ENCODE measurements at regions not wholly inside any gene's neighbourhood (a gene's known extent, or its start where the extent isn't known, plus 50 kb on each side); places are given as distances from the start of the nearest gene placed in this dataset.

GRCh38 chr18:7383002-7383980 is 152.4 kb downstream of the LRRC30 start:
- Histone ChIP-seq H3K27me3 (ENCODE audit: control insufficient read depth, insufficient read depth, low read length) (peaks cover 3% of the 10 kb centered on the region), H3K9ac (ENCODE audit: low read depth, low read length) (no peak overlapping the region), H3K4me3 (ENCODE audit: low read length) (no peak overlapping the region), H3K36me3 (ENCODE audit: insufficient read depth, low read length) (no peaks in the 10 kb centered on the region), H3K4me2 (ENCODE audit: low read length) (no peak overlapping the region), H3K9me3 (replicated peaks; ENCODE audit: low read length) (peaks cover 4% of the 10 kb centered on the region), H3K4me1 (ENCODE audit: control insufficient read depth, insufficient read depth, low read length) (no peaks in the 10 kb centered on the region)

- Histone ChIP-seq H3K9me3 (replicated peaks; ENCODE audit: low read length) (no peaks in the 10 kb centered on the region), H3K4me2 (ENCODE audit: low read length) (no peak overlapping the region), H3K27me3 (ENCODE audit: control insufficient read depth, insufficient read depth, low read length) (no peaks in the 10 kb centered on the region), H3K4me3 (ENCODE audit: low read length) (no peak overlapping the region), H3K36me3 (ENCODE audit: insufficient read depth, low read length) (no peaks in the 10 kb centered on the region), H3K9ac (ENCODE audit: low read depth, low read length) (no peak overlapping the region), H3K4me1 (ENCODE audit: control insufficient read depth, insufficient read depth, low read length) (no peaks in the 10 kb centered on the region)
Measured at GRCh38 chr18:7388741-7389140, 157.9 kb downstream of the LRRC30 start.

- no peaks in the 10 kb centered on the region for H3K27me3 ChIP-seq (ENCODE audit: control insufficient read depth, insufficient read depth, low read length)
- no peak overlapping the region for H3K4me3 ChIP-seq (ENCODE audit: low read length)
- no peaks in the 10 kb centered on the region for H3K4me1 ChIP-seq (ENCODE audit: control insufficient read depth, insufficient read depth, low read length)
- no peak overlapping the region for H3K4me2 ChIP-seq (ENCODE audit: low read length)
- no peaks in the 10 kb centered on the region for H3K9me3 ChIP-seq (replicated peaks; ENCODE audit: low read length)
- H3K9ac ChIP-seq (ENCODE audit: low read depth, low read length), result no peak overlapping the region
- H3K36me3 ChIP-seq (ENCODE audit: insufficient read depth, low read length), result no peaks in the 10 kb centered on the region
Measured at GRCh38 chr18:7390731-7391492, 160.0 kb downstream of the LRRC30 start.

GRCh38 chr18:7393080-7393479 is 162.2 kb downstream of the LRRC30 start:
- Histone ChIP-seq H3K27me3 (ENCODE audit: control insufficient read depth, insufficient read depth, low read length) (no peaks in the 10 kb centered on the region), H3K9ac (ENCODE audit: low read depth, low read length) (no peak overlapping the region), H3K36me3 (ENCODE audit: insufficient read depth, low read length) (no peaks in the 10 kb centered on the region), H3K9me3 (replicated peaks; ENCODE audit: low read length) (no peaks in the 10 kb centered on the region), H3K4me2 (ENCODE audit: low read length) (no peak overlapping the region), H3K4me3 (ENCODE audit: low read length) (no peak overlapping the region), H3K4me1 (ENCODE audit: control insufficient read depth, insufficient read depth, low read length) (no peaks in the 10 kb centered on the region)

GRCh38 chr18:7394050-7394659 is 163.3 kb downstream of the LRRC30 start:
- Histone ChIP-seq H3K36me3 (ENCODE audit: insufficient read depth, low read length) (no peaks in the 10 kb centered on the region), H3K4me2 (ENCODE audit: low read length) (no peak overlapping the region), H3K9ac (ENCODE audit: low read depth, low read length) (no peak overlapping the region), H3K4me3 (ENCODE audit: low read length) (no peak overlapping the region), H3K27me3 (ENCODE audit: control insufficient read depth, insufficient read depth, low read length) (no peaks in the 10 kb centered on the region), H3K9me3 (replicated peaks; ENCODE audit: low read length) (no peaks in the 10 kb centered on the region), H3K4me1 (ENCODE audit: control insufficient read depth, insufficient read depth, low read length) (no peaks in the 10 kb centered on the region)

GRCh38 chr18:7395566-7395965 is 164.7 kb downstream of the LRRC30 start:
- no peaks in the 10 kb centered on the region for H3K36me3 ChIP-seq (ENCODE audit: insufficient read depth, low read length)
- no peaks in the 10 kb centered on the region for H3K4me1 ChIP-seq (ENCODE audit: control insufficient read depth, insufficient read depth, low read length)
- no peak overlapping the region for H3K4me3 ChIP-seq (ENCODE audit: low read length)
- H3K27me3 ChIP-seq (ENCODE audit: control insufficient read depth, insufficient read depth, low read length), result no peaks in the 10 kb centered on the region
- H3K9me3 ChIP-seq (replicated peaks; ENCODE audit: low read length), result no peaks in the 10 kb centered on the region
- no peak overlapping the region for H3K4me2 ChIP-seq (ENCODE audit: low read length)
- no peak overlapping the region for H3K9ac ChIP-seq (ENCODE audit: low read depth, low read length)

- H3K36me3 ChIP-seq (ENCODE audit: insufficient read depth, low read length), result no peaks in the 10 kb centered on the region
- H3K9me3 ChIP-seq (replicated peaks; ENCODE audit: low read length), result no peaks in the 10 kb centered on the region
- no peaks in the 10 kb centered on the region for H3K4me1 ChIP-seq (ENCODE audit: control insufficient read depth, insufficient read depth, low read length)
- H3K9ac ChIP-seq (ENCODE audit: low read depth, low read length), result no peak overlapping the region
- no peaks in the 10 kb centered on the region for H3K27me3 ChIP-seq (ENCODE audit: control insufficient read depth, insufficient read depth, low read length)
- no peak overlapping the region for H3K4me2 ChIP-seq (ENCODE audit: low read length)
- H3K4me3 ChIP-seq (ENCODE audit: low read length), result no peak overlapping the region
Measured at GRCh38 chr18:7413906-7414305, 153.2 kb upstream of the PTPRM start.

- Histone ChIP-seq H3K9ac (ENCODE audit: low read depth, low read length) (no peak overlapping the region), H3K27me3 (ENCODE audit: control insufficient read depth, insufficient read depth, low read length) (no peaks in the 10 kb centered on the region), H3K4me3 (ENCODE audit: low read length) (no peak overlapping the region), H3K4me2 (ENCODE audit: low read length) (no peak overlapping the region), H3K9me3 (replicated peaks; ENCODE audit: low read length) (no peaks in the 10 kb centered on the region), H3K36me3 (ENCODE audit: insufficient read depth, low read length) (no peaks in the 10 kb centered on the region), H3K4me1 (ENCODE audit: control insufficient read depth, insufficient read depth, low read length) (no peaks in the 10 kb centered on the region)
Measured at GRCh38 chr18:7414459-7414858, 152.7 kb upstream of the PTPRM start.

GRCh38 chr18:7415081-7415894 is 151.8 kb upstream of the PTPRM start:
- no peak overlapping the region for H3K9ac ChIP-seq (ENCODE audit: low read depth, low read length)
- no peaks in the 10 kb centered on the region for H3K27me3 ChIP-seq (ENCODE audit: control insufficient read depth, insufficient read depth, low read length)
- no peak overlapping the region for H3K4me2 ChIP-seq (ENCODE audit: low read length)
- no peaks in the 10 kb centered on the region for H3K9me3 ChIP-seq (replicated peaks; ENCODE audit: low read length)
- no peaks in the 10 kb centered on the region for H3K4me1 ChIP-seq (ENCODE audit: control insufficient read depth, insufficient read depth, low read length)
- H3K4me3 ChIP-seq (ENCODE audit: low read length), result no peak overlapping the region
- H3K36me3 ChIP-seq (ENCODE audit: insufficient read depth, low read length), result no peaks in the 10 kb centered on the region

GRCh38 chr18:7417727-7418126 is 149.4 kb upstream of the PTPRM start:
- H3K4me3 ChIP-seq (ENCODE audit: low read length), result no peak overlapping the region
- H3K27me3 ChIP-seq (ENCODE audit: control insufficient read depth, insufficient read depth, low read length), result no peaks in the 10 kb centered on the region
- H3K36me3 ChIP-seq (ENCODE audit: insufficient read depth, low read length), result no peaks in the 10 kb centered on the region
- no peak overlapping the region for H3K4me2 ChIP-seq (ENCODE audit: low read length)
- no peak overlapping the region for H3K9ac ChIP-seq (ENCODE audit: low read depth, low read length)
- H3K9me3 ChIP-seq (replicated peaks; ENCODE audit: low read length), result no peaks in the 10 kb centered on the region
- no peaks in the 10 kb centered on the region for H3K4me1 ChIP-seq (ENCODE audit: control insufficient read depth, insufficient read depth, low read length)

GRCh38 chr18:7429831-7430230 is 137.3 kb upstream of the PTPRM start:
- Histone ChIP-seq H3K4me2 (ENCODE audit: low read length) (no peak overlapping the region), H3K27me3 (ENCODE audit: control insufficient read depth, insufficient read depth, low read length) (no peaks in the 10 kb centered on the region), H3K9me3 (replicated peaks; ENCODE audit: low read length) (no peaks in the 10 kb centered on the region), H3K4me1 (ENCODE audit: control insufficient read depth, insufficient read depth, low read length) (no peaks in the 10 kb centered on the region), H3K9ac (ENCODE audit: low read depth, low read length) (no peak overlapping the region), H3K4me3 (ENCODE audit: low read length) (no peak overlapping the region), H3K36me3 (ENCODE audit: insufficient read depth, low read length) (no peaks in the 10 kb centered on the region)

Measured in skeletal muscle satellite cell (primary cell).